ENCODE measurements at regions not wholly inside any gene's neighbourhood (a gene's known extent, or its start where the extent isn't known, plus 50 kb on each side); places are given as distances from the start of the nearest gene placed in this dataset.

- DNase-seq: no peak
These were observed 189.5 kb downstream of the REEP3 start for GRCh38 chr10:63710703-63711102.

DNA sequence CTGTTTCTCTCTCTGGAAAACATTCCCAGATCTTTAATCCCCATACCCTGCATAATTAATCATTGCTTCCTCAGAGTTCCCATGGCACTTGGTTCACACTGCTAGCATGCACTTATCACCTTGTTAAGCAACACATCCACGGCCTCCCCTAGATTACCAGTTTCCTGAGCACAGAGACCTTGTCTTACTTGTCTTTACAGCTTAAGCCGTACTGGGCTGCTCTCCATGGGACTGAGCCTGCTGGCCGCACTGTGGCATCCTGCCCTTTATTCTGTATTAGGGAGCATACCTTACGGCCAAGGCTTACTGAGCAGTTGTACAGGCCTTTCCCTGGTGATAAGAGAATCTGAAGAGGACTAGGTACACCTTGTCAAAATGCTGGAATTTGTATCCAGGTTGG lies 190.2 kb downstream of the REEP3 start:
- no peak for DNase-seq

- peak; percentile 95 for DNase-seq
These were observed 190.9 kb downstream of the REEP3 start for GRCh38 chr10:63711867-63712716.

DNA sequence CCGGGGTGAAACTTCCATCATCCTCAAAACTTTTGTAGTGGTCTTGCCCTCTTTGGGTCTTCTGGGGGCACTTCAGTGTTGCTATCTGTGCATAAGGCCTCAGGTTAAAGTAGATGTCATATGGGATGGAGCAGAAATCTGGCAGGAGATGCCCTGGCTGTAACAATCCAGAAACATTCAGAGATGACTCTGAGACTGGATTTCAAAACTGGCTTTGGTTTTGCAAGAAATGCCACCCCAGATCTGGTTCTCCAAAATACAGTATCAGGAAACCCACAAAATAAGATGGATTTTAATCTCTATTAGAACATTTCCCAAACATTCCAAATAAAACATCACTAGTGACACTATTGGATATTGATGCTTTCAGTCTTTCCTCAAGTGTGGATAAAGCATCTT lies 191.5 kb downstream of the REEP3 start:
- no peak for DNase-seq

- DNase-seq: no peak
These were observed 192.3 kb downstream of the REEP3 start for GRCh38 chr10:63713191-63714144.

DNA sequence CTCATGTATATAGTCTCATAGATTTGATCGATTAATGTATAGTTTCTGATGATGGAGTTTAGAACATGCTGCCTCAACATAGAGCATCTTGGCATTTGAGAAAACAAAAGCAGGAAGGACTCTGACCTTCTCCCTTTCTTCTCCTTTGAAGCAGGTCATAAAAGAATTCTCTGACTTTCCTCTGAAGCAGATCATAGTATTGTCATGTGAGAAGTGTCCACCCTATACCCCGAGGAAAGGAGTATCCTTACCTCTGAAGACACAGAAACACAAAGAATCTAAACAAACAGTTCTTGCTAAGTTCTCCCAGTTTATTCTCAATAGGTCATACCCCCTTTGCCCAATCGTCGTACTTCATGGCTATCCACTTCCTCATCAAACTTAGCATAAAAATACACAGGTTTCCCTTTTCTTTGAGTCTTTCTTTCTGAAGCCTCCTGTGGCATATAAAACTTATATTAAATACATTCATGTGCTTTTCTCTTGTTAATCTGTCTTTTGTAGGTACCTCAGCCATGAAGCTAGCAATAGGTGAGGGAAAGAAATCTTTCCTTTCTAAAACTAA lies 194.9 kb downstream of the REEP3 start:
- no peak for DNase-seq

DNA sequence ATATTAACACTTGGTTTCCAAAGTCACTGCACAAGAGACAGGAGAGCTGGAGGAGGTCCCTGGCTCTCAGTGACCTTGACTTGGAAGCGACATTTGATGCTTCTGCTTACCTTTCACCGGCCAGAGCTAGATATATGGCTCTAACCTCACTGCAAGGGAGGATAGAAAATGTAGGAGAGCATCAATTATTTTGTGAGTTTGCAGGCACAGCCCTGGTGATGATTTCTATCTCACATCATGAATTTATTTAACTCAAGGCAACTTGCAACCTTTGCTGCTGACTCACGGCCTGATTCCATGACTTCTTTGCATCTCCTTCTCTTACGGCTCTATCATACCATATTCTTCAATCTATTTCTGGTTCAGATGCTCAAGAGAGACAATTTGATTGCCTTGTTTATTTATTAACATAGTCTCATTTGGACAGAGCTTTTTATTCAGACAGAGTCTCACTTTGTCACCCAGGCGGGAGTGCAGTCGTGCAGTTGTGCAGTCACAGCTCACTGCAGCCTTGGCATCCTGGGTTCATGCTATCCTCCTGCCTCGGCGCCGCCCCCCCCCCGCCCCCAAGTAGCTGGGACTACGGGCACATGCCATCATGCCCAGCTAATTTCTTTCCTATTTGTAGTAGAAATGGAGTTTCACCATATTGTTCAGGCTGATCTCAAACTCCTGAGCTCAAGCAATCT lies 196.0 kb downstream of the REEP3 start:
- no peak for DNase-seq

DNA sequence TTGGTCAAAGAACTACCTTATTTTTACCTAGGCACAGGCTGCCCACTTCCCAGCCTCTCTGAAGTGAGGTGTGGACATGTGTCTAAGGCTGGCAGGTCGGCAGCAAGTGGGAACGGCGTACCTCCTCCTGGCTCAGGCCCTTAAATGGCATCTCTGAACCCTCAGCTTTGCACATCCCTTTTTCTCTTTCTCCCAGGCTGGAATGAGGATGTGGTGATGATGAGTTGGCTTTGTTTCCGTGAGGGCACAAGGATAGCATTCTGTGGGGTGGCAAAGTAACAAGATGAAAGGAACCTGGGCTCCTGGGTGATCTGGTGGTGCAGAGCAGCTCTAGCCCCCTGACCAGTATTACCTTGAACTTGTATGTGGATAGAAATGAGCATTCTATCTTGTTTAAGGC lies 196.8 kb downstream of the REEP3 start:
- DNase-seq: no peak

DNA sequence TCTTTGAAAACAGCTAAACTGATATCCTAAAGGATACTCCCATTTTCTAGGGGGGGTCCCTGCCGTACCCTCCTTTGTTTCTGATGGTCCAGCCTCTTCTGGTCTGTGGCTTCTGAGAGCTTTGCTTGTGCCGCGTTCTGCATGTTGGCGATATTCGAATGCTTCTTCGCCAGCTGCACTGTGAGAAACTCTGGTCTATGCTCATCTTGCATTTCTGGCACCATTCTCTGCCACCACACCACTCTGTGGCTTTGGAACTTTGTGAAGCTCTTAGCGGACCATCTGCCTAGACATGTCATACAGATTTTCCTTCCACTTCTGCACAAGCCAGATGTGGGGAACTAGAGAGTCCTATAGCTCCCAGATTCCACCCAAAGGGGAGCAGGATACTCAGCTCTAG lies 197.2 kb downstream of the REEP3 start:
- no peak for DNase-seq

GRCh38 chr10:63719226-63719856 lies 198.1 kb downstream of the REEP3 start:
- no peak for DNase-seq

GRCh38 chr10:63720072-63720537 lies 198.9 kb downstream of the REEP3 start:
- peak; percentile 64 for DNase-seq

GRCh38 chr10:63720676-63721075 lies 199.5 kb downstream of the REEP3 start:
- no peak for DNase-seq

DNA sequence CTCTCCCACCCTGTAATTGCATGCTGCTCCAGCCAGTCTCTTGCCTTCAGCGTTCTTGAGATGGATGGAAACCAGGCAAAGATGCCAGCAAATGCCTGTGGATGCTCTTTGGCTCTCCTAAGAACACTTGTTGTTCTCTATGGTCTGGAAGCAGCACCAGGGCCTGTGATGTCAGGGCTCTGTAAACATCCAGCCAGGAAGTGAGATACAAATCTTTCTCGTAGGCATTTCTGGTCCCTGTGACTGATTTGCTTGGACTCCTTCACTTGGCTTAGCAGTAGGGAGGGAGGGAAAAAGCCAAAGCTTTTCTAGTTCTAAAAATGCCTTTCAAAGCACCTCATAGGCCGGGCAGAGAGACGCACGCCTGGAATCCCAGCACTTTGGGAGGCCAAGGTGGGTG lies 201.3 kb downstream of the REEP3 start:
- DNase-seq: no peak

- no peak for DNase-seq
These were observed 202.1 kb downstream of the REEP3 start for GRCh38 chr10:63723320-63723719.

- DNase-seq: no peak
These were observed 202.5 kb downstream of the REEP3 start for GRCh38 chr10:63723741-63724140.

- DNase-seq: no peak
These were observed 203.7 kb downstream of the REEP3 start for GRCh38 chr10:63724922-63725321.

DNA sequence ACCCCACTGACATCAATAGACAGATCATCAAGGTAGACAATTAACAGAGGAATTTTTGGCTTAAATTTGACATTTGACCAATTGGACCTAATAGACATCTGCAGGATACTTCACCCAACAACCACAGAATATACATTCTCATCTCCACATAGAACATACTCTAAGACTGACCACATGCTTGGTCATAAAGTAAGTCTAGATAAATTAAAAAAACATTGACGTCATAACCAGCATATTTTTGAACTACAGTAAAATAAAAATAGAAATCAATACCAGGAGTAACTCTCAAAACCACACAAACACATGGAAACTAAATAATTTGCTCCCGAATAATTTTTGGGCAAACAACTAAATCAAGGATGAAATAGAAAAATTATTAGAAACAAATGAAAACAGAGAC lies 205.7 kb downstream of the REEP3 start:
- DNase-seq: no peak

GRCh38 chr10:63727636-63728035 lies 206.4 kb downstream of the REEP3 start:
- DNase-seq: no peak

DNA sequence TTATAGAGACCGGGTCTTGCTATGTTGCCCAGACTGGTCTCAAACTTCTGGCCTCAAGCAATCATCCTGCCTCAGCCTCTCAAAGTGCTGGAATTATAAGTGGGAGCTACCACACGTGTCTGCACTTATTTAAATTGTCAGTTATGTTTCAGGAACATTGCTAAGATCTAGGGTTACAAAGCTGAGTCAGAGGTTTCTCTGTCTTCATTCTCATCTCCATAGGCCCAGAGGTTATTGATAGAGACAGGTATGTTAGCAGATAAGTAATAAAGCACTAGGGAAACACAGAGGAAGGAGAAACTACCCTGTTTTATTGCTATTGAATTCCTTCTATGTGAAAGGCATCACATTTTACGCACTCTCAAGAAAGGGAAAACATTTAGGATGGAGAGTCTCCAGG lies 214.1 kb downstream of the REEP3 start:
- no peak for DNase-seq

DNA sequence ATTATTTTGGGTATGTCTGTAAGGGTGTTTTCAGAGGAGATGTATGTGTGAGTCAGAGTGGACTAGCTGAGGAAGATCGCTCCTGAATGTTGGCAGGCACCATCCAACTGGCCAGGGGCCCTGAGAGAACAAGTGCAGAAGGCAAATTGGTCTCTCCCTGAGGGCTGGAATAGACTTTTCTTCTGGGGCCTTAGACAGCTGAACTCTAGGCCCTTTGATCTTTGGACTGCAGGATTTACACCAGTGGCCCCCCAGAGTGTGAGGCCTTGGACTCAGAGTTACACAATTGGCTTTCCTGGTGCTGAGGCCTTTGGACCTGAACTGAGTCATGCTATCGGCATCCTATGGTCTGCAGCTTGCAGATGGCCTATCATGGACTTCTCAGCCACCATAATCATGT lies 217.2 kb downstream of the REEP3 start:
- no peak for DNase-seq

DNA sequence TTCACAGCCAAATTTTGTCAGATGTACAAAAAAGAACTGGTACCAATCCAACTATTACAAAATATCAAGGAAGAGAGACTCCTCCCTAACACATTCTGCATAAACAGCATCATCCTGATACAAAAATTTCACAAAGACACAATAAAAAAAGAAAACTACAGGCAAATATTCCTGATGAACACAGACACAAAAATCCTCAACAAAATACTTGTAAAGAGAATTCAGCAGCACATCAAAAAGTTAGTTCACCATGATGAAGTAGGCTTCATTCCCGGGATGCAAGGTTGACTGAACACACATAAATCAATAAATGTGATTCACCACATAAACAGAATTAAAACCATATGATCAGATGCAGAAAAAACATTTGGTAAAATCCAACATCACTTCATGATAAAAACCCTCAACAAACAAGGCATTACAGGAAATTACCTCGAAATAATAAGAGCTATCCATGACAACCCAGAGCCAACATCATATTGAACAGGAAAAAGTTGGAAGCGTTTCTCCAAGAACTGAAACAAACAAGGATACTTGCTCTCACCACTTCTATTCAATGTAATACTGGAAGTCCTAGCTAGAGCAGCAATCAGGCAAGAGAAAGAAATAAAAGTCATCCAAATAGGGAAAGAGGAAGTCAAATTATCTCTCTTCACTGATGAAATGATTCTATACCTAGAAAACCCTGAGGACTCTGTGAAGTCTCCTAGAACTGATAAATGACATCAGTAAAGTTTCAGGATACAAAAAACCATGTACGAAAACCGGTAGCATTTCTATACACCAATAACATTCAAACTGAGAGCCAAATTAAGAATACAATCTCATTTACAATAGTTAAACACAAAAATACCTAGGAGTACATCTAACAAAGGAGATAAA lies 223.1 kb downstream of the REEP3 start:
- DNase-seq: no peak
